HEK293T (cell line): ENCODE measurements at regions not wholly inside any gene's neighbourhood (a gene's known extent, or its start where the extent isn't known, plus 50 kb on each side); places are given as distances from the start of the nearest gene placed in this dataset.

ENCODE experiments used
- CTCF ChIA-PET: fragments of 350-600 bp; formaldehyde crosslinking; extraction: SDS; loops from one replicate; lab custom pipeline; 2021; ENCODE audit warnings: antibody characterized with exemption, inconsistent platforms; lab: Yijun Ruan, JAX
- POLR2A ChIA-PET: fragments of 350-600 bp; formaldehyde crosslinking; extraction: SDS; loops from one replicate; lab custom pipeline; 2020; ENCODE audit warnings: antibody characterized with exemption, inconsistent platforms; lab: Yijun Ruan, JAX
- DNase-seq: peaks from one replicate; pipeline ENCODE4 v3.0.0; 2012; ENCODE audit warnings: mixed read lengths; ENCODE audit errors: extremely low spot score
- ARNT ChIP-seq: fragments of 450-650 bp; IDR thresholded peaks from 2 replicates; pipeline ENCODE4 v1.6.1; 2017; ENCODE audit warnings: mild to moderate bottlenecking
- BHLHE40 ChIP-seq: fragments of 450-650 bp; IDR thresholded peaks from 2 replicates; pipeline ENCODE4 v1.6.1; 2016; ENCODE audit warnings: mild to moderate bottlenecking, moderate library complexity, borderline replicate concordance
- CTBP1 ChIP-seq: fragments of 450-650 bp; IDR thresholded peaks from 2 replicates; pipeline ENCODE4 v1.6.1; 2016; ENCODE audit warnings: borderline replicate concordance
- ELF4 ChIP-seq: fragments of 450-650 bp; IDR thresholded peaks from 2 replicates; pipeline ENCODE4 v1.6.1; 2017; ENCODE audit warnings: antibody characterized with exemption
- FOXA1 ChIP-seq: fragments of 450-650 bp; IDR thresholded peaks from 2 replicates; pipeline ENCODE4 v1.6.1; 2016; ENCODE audit warnings: mild to moderate bottlenecking
- FOXK2 ChIP-seq: fragments of 450-650 bp; IDR thresholded peaks from 2 replicates; pipeline ENCODE4 v1.6.1; 2016; ENCODE audit warnings: mild to moderate bottlenecking
- FOXM1 ChIP-seq: fragments of 450-650 bp; IDR thresholded peaks from 2 replicates; pipeline ENCODE4 v1.6.1; 2017; ENCODE audit warnings: mild to moderate bottlenecking, borderline replicate concordance
- HDGF ChIP-seq: fragments of 450-650 bp; IDR thresholded peaks from 2 replicates; pipeline ENCODE4 v1.6.1; 2017; ENCODE audit warnings: antibody characterized with exemption, borderline replicate concordance
- L3MBTL2 ChIP-seq: fragments of 450-650 bp; conservative IDR thresholded peaks from 2 replicates; pipeline ENCODE4 v1.6.1; 2016; ENCODE audit warnings: mild to moderate bottlenecking
- LEF1 ChIP-seq: fragments of 450-650 bp; IDR thresholded peaks from 2 replicates; pipeline ENCODE4 v1.6.1; 2017; ENCODE audit warnings: mild to moderate bottlenecking, borderline replicate concordance
- NFRKB ChIP-seq: fragments of 450-650 bp; IDR thresholded peaks from 2 replicates; pipeline ENCODE4 v1.6.1; 2016; ENCODE audit warnings: mild to moderate bottlenecking, moderate library complexity
- PKNOX1 ChIP-seq: fragments of 450-650 bp; IDR thresholded peaks from 2 replicates; pipeline ENCODE4 v1.6.1; 2016
- SP1 ChIP-seq: fragments of 450-650 bp; IDR thresholded peaks from 2 replicates; pipeline ENCODE4 v1.6.1; 2017
- SUZ12 ChIP-seq: fragments of 450-650 bp; IDR thresholded peaks from 2 replicates; pipeline ENCODE4 v1.6.1; 2016; ENCODE audit warnings: mild to moderate bottlenecking
- TARDBP ChIP-seq: fragments of 450-650 bp; IDR thresholded peaks from 2 replicates; pipeline ENCODE4 v1.6.1; 2016
- ZNF384 ChIP-seq: fragments of 450-650 bp; IDR thresholded peaks from 2 replicates; pipeline ENCODE4 v1.6.1; 2016

GRCh38 chr1:195962051-195962450, 646.2 kb downstream of the KCNT2 start:
- TF ChIP-seq FOXA1 (no peak), HDGF (no peak), PKNOX1 (peak; percentile 82), FOXM1 (no peak), FOXK2 (no peak)
- ChIA-PET CTCF (no interaction called here), POLR2A (no interaction called here)
- DNase-seq = no peak

- ChIA-PET CTCF (no interaction called here), POLR2A (no interaction called here)
- TF ChIP-seq FOXK2 = no peak
- no peak for TF ChIP-seq CTBP1
- TF ChIP-seq FOXM1 = no peak
- TF ChIP-seq HDGF = no peak
- TF ChIP-seq ARNT = no peak
- no peak for TF ChIP-seq PKNOX1
- TF ChIP-seq LEF1 = no peak
- no peak for TF ChIP-seq NFRKB
- DNase-seq = no peak
These were observed 647.7 kb downstream of the KCNT2 start for GRCh38 chr1:195960580-195960979.

- no peak for DNase-seq
- ChIA-PET CTCF (no interaction called here), POLR2A (no interaction called here)
- TF ChIP-seq SP1 (no peak), FOXM1 (no peak), TARDBP (no peak), CTBP1 (no peak), ELF4 (no peak), LEF1 (no peak), PKNOX1 (no peak), ARNT (no peak), FOXK2 (no peak), BHLHE40 (no peak), FOXA1 (no peak), ZNF384 (no peak), L3MBTL2 (no peak), SUZ12 (no peak), HDGF (no peak), NFRKB (no peak)
These were observed 650.1 kb downstream of the KCNT2 start for GRCh38 chr1:195958131-195958530.

- DNase-seq = no peak
- TF ChIP-seq PKNOX1 = no peak
- no peak for TF ChIP-seq ARNT
- no peak for TF ChIP-seq ELF4
- TF ChIP-seq SUZ12 = no peak
- no peak for TF ChIP-seq FOXK2
- TF ChIP-seq L3MBTL2 = no peak
- no peak for TF ChIP-seq ZNF384
- TF ChIP-seq LEF1 = no peak
- no peak for TF ChIP-seq SP1
- TF ChIP-seq CTBP1 = no peak
- no peak for TF ChIP-seq TARDBP
- TF ChIP-seq NFRKB = no peak
- no peak for TF ChIP-seq HDGF
- no peak for TF ChIP-seq FOXM1
- TF ChIP-seq FOXA1 = no peak
- TF ChIP-seq BHLHE40 = no peak
- CTCF ChIA-PET = interaction anchor here (0.8 kb wide), 1 partner anchor 60 kb away, joined by 3 read pairs; no protein-coding TSS in a partner anchor
- POLR2A ChIA-PET = no interaction called here
These were observed 651.4 kb downstream of the KCNT2 start for GRCh38 chr1:195956845-195957244.

- ChIA-PET CTCF (no interaction called here), POLR2A (no interaction called here)
- TF ChIP-seq BHLHE40 = no peak
- TF ChIP-seq FOXA1 = no peak
- no peak for TF ChIP-seq ZNF384
- no peak for TF ChIP-seq NFRKB
- no peak for TF ChIP-seq TARDBP
- TF ChIP-seq HDGF = no peak
- no peak for TF ChIP-seq ARNT
- TF ChIP-seq SP1 = no peak
- no peak for TF ChIP-seq LEF1
- no peak for TF ChIP-seq CTBP1
- no peak for TF ChIP-seq L3MBTL2
- no peak for TF ChIP-seq ELF4
- TF ChIP-seq PKNOX1 = no peak
- TF ChIP-seq FOXK2 = no peak
- no peak for DNase-seq
These were observed 653.4 kb downstream of the KCNT2 start for GRCh38 chr1:195954848-195955247.
